NCI-H2171 (cell line): ENCODE measurements at regions not wholly inside any gene's neighbourhood (a gene's known extent, or its start where the extent isn't known, plus 50 kb on each side); places are given as distances from the start of the nearest gene placed in this dataset.
"Not testable (repeated sequence)": the region's sequence is repeated elsewhere in the genome, so short reads cannot be mapped to it uniquely, and the experiment has no call there.

Experiments
- DNase-seq: peaks from one replicate; lab custom pipeline; 2025; lab: John Stamatoyannopoulos, UW

DNA sequence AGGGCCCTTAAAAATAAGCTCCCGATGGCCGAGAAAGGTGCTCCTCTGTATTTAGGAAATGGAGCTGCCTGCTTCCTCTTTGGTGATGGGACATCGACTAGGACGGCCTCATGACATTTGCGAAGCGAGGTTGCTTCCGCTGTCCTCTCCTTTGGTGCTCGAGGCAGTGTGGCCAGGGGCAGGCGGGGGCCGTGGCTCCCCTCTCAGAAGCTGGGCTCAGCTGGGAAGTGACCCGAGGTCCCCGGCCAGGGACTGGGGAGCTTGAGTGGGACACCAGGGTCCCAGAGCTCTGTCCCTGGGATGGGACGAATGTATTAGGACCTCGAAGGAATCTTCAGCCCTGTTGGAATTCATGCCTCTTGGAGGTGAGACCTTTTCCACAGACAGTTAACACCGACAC lies 151.1 kb downstream of the CTTN start:
- DNase-seq = no peak

GRCh38 chr11:70549796-70550195 lies 151.5 kb downstream of the CTTN start:
- DNase-seq = no peak

DNA sequence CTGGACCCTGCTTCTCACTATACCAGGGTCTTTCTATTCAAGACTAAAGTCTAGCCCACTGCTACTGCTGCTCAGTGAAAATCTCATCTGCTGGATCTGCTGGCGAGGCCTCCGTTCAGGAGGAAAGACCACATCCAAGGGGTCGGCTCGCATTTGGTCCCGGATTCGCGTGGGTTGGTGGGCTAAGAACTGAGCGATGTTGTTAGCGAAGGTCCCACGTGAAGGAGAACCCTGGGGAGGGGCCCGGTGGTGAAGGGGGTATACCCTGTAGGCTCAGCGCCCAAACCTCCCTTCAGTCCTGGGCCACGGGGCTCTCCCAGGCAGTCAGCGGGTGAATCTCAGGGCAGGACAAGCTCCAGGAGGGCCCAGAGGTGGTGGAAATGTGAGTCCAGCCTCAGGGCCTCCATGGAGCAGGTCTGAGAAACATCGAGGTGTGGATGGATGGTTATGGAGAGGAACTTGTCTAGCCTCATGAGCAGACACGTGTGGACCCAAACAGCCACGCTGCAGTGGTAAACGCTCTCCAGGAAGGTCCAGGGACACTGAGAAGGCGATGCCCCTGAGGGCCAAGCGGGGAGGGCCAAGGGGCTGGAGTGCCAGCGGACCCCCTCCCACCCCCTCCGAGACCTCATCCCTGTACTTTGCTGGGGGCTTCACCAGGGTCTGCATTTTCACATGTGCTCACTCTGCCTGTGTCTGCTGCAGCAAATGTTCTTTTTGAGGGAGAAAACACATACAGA lies 152.3 kb downstream of the CTTN start:
- no peak for DNase-seq

GRCh38 chr11:70551351-70552166 lies 153.2 kb downstream of the CTTN start:
- no peak for DNase-seq

DNA sequence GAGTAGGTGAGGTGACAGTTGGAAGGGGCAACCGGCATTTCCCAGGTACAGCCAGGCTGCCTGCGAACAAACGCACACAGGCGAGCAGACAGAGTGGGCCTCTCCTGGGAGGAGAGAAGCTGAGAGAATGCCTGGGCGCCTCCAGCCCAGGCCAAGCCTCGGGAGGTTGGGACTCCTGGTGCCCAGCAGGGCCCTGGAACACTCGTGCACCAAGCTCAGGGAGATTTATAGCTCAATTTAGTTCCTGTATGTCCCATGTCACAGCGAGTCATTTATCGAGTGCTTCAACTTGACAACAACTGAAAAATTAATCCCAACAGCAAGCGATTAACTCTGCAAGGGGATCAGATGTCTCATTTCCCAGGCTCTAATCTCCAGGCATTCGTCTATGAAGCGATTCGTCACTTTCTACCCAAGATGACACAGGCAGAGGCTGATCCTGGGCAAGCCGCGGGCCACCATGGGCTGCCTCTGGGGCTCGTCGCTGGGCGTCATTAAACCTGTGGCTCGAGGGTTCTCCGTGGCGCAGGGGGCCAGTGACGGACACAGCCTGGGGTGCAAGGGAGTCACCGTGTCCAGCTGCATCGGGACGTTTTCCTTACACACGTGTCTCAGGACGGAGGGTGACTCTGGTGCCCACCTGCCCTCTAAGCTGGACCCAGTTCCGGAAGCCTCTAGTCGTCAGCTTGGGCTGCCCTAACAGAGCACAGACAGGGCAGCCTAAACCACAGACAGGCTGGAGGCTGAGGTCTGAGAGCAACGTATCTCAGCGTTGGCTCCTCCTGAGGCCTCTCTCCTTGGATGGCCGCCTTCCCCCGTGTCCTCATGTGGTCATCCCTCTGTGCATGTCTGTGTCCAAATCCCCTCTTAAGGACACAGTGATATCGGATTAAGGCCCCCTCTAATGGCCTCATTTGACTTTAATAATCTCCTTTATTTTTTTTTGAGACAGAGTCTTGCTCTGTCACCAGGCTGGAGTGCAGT lies 154.1 kb downstream of the CTTN start:
- DNase-seq = no peak

- DNase-seq = no peak
Measured at GRCh38 chr11:70555078-70555477, 156.7 kb downstream of the CTTN start.

DNA sequence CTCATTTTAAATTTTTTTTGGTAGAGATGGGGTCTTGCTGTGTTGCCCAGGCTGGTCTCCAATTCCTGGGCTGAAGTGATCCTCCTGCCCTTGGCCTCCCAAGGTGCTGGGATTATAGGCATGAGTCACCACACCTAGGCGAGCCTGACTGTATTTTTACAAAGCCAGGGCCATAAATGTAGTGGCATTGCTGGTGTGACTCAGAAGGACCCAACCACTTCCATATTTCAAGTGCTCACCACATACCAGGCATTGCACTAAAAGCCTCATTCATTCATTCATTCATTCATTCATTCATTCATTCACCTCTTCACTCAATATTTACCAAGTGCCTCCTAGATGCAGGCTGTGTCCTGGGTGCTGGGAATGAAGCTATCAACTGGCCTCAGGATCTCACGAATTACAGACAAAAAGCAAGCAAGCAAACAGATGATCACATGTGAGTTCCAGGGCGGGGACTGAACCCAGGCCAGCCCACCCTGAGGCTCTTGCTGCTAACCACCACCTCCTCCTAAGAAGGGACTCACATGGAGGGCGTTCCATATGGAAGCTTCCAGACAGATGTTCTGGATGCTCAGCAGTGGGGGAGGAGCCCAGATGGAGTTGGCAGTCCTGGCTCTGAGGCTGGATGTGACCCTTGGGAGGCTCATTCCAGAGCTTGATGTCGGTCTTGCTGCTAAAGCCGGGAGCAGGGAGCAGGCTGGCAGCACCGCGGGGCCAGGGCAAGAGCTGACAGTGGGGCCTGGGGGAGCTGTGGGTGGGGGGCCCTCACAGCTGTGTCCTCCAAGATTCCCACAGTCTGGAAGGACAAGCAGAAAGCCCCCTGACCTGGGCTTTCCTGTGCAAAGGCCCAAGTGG lies 158.8 kb downstream of the CTTN start:
- DNase-seq = no peak

DNA sequence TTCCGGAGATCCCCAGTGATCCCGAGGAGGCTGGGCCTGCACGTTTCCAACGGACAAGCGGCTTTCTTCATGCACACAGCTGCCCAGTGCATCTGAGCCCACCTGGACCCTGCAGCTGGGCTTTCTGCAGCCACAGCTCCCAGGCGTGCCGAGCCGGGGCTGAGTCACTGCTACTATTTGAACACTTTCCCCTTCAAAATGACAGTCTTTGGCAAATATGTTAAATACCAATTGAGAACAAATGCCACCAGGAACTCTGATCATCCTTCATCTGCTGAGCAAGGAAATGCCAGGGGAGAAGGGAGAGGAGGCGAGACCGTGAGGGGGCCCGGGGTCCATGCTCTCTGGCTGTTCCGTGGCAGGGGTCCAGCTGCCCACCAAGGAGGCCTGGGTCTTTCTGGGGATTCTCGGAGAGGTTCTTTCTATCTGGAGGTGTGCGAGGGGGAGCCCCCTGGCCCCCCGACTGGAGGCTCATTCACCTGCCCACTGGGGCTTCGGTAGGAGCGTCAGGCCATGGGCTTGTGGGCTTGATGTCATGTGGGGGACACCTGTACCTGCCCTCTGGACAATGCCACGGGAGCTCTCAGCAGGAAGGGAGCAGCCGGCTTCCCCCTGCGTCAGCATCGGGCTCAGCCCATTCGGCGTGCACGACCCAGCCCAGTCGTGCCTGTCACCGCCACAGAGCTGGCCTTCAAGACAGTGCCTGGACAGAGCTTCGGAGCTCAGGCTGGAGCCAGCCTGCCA lies 159.6 kb downstream of the CTTN start:
- no peak for DNase-seq

DNA sequence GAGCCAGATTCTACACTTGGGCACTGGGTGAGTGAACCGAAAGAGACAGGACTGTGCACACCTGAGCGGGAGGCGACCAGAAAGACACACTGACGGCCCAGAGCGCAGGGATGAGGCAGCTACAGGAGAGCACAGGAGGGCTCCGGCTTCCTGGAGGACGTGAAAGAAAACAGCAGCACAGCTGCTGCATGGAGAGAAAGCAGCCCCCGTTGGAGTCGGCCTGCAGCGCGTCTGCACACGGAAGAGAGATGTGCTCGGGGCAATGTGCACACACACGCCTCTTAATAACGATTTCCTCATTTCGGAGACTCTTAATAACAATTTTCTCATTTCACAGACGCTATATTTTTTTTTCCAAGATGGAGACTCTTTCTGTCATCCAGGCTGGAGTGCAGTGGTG lies 160.4 kb downstream of the CTTN start:
- DNase-seq = no peak

GRCh38 chr11:70559516-70559915 lies 161.2 kb downstream of the CTTN start:
- DNase-seq = no peak

DNA sequence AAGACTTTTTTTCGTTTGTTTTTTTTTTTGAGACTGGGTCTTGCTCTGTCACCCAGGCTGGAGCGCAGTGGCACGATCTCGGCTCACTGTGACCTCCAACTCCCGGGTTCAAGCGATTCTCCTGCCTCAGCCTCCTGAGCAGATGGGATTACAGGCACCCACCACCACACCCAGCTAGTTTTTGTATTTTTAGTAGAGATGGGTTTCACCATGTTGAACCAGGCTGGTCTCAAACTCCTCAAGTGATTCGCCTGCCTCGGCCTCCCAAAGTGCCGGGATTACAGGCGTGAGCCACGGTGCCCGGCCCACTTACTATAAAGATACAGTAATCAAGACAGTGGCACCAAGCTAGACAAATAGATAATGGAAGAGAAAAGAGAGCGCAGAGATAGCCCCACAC lies 162.3 kb downstream of the CTTN start:
- not testable (repeated sequence) for DNase-seq

DNA sequence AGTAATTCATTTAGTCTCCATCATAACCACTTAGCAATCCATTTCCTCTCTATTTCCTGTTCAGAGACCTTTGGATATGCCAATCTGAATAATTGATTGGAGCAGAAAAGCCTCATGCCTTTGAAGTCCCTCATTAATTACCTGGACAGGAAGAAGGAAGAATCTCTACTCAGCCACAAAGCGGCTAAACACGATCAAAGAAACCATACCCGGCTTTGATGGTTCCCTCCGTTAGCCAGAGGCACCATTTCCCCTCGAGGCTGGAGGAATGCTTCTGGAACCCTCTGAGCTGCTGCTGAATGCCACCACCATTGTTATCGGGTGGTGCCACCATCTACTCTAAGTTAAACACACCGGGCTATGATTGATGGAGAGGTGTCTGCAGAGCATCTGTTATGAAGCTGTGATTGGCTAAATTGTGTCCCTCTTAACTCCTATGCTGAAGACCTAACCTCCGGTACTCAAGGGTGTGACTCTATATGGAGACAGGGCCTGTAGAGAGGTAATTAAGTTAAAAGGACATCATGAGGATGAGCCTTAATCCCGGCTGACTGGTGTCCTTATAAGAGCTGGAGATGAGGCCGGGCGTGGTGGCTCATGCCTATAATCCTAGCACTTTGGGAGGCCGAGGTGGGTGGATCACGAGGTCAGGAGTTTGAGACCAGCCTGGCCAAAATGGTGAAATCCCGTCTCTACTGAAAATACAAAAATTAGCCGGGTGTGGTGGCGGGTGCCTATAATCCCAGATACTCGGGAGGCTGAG lies 168.6 kb downstream of the CTTN start:
- no peak for DNase-seq

DNA sequence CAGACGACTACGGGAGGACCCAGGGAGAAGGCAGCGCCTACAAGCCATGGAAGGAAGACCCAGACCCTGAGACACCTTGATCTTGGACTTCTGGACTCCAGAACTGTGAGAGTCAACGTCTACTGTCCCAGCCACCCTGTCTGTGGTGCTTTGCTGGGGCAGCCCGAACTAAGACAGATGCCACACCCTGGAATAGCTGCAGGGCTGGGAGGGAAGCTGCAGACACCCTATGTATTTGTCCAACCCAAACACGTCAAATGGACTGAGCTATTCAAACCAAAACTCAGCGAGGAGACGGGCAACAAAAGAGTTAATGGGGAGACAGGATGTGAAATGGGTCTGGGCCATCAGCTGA lies 169.3 kb downstream of the CTTN start:
- no peak for DNase-seq

- DNase-seq = no peak
Measured at GRCh38 chr11:70568035-70568813, 169.9 kb downstream of the CTTN start.

GRCh38 chr11:70568814-70569617 lies 170.7 kb downstream of the CTTN start:
- no peak for DNase-seq

GRCh38 chr11:70569618-70569890 lies 171.2 kb downstream of the CTTN start:
- DNase-seq = no peak

DNA sequence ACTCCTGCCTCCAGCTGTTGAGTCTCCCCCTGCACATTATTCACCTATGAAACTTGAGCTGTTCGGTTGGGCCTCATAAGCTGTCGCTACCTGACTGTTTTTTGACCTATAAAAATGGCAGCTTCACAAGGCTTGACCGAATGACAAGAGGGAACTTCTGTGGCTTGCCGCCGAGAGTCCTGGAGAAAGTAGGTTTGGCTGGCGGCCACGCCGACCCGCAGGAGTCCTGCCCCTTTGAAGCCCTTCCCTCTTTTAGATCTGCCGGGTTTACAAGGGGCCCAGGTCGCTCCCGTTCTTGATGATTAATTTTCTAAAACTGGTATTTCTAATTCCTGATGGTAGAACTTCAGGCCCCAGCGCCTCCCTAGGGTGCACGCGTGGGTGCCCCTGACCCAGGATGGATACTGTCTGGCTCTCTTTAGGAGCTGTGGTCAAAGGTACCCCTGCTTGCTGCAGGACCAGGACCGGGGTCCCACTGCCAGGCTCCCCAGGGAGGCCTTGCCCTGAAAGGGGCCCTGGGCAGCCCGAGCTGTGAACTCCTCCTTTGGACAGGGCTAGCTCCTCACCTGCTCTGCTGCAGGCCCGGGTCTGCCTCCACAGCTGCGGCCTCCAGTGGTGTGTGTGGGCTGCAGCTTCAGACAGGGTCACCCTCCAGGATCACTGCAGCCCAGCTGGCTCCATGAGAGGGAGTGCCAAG lies 171.8 kb downstream of the CTTN start:
- DNase-seq = no peak
